HG02973 (cell line): ENCODE measurements at regions not wholly inside any gene's neighbourhood (a gene's known extent, or its start where the extent isn't known, plus 50 kb on each side); places are given as distances from the start of the nearest gene placed in this dataset.

Experiments used
- ATAC-seq: cut with Tn5 transposase; IDR thresholded peaks from one replicate; pipeline ENCODE4 v1.9.1; 2021; ENCODE audit warnings: moderate library complexity; ENCODE audit not compliant: unreplicated experiment

- no peak for ATAC-seq
Observed at GRCh38 chr13:105316731-105317130, 1218.7 kb downstream of the EFNB2 start.

DNA sequence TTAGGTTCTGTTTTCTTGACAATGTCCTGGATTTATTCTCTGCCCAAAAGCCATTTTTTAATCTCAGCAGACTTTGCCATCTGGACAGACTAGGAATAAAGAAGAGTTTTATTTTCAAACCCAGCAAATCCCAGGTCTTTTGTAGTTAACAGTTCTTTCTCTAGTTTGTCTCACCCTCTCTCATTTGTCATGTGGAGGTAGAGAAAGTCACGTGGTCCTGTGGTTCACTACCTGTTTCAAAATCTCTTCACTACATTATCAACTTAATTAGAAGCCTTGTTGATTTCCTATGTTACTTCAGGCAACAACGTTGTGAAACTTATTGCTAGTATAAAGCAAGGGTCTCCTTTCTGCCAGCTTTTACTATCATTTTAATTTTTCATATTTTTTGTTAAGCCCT, 1222.6 kb downstream of the EFNB2 start:
- no peak for ATAC-seq

- no peak for ATAC-seq
Observed at GRCh38 chr13:105311094-105311493, 1224.4 kb downstream of the EFNB2 start.

DNA sequence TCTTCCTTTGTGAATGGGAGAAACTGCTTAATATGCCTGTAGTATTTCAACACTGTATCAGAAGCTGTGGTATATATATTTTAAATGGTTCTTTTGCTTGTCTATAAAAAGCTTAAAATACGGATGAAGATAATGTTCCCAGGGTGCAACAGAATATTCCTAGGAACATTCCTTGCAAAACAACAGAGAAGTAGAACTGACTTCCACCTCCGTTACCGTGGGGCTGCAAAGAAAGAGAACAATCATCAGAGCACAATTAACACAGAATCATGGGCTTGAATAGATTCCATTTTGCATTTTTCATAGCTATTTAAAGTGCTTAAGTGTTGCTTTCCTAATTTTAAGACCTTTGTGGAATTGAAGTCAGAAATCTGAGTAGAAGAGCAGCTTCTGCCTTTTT, 1227.7 kb downstream of the EFNB2 start:
- no peak for ATAC-seq

DNA sequence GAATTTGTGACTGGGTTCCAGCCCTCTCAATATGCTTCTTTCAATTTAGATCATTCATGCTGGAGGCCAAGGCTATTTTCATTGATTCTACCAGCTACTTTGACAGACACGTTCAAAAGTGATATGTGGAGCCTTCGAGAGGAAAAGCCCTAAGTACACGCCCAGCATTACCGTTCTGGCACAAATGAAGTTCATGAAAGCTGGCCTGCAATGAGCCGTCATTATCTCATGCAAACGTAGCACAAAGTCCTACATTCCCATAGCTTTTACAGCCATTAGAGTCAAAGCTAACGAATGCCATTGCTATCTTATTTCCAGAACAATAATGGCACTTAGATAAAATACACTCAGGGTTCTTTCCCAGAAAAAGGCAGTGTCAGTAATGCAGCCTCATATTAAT, 1237.6 kb downstream of the EFNB2 start:
- no peak for ATAC-seq

DNA sequence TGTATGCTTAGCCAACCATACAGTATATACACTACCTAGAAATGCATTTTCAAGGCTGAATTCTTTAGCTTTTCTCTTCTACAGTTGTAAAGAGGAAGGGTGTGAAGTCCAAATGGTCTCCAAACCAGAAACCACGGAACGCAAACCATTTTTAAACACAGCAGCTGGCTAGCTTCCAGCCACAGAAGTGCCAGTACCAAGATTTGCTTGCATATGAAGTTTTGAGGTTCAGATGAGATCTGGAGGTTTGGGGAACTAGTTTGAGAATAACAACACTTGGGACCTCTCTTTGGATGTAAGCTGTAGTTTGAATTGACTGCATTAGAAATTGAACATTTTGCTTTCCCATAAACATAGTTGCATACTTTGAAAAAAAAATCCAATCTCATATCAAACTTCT, 1243.5 kb downstream of the EFNB2 start:
- no peak for ATAC-seq

- ATAC-seq = no peak
Observed at GRCh38 chr13:105290596-105290995, 1244.9 kb downstream of the EFNB2 start.

DNA sequence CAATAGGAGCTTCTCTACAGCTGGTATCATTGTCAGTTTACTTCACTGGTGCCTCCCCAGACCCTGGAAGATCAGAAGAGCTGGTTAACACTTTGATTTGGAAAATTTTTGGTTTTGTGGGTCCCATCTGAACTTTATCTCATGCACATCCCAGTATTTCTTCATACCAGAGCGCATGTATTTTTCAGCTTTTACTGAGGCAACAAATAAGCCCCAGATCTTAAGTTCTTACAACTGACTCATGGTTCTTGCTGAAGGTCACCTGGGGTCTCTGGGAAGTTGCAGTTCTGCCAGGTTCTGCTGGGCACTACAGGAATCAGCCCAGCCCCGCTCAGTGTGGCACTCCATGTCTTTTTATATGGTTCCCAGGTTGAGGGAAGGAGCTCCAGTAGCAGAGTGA, 1249.9 kb downstream of the EFNB2 start:
- ATAC-seq = no peak

DNA sequence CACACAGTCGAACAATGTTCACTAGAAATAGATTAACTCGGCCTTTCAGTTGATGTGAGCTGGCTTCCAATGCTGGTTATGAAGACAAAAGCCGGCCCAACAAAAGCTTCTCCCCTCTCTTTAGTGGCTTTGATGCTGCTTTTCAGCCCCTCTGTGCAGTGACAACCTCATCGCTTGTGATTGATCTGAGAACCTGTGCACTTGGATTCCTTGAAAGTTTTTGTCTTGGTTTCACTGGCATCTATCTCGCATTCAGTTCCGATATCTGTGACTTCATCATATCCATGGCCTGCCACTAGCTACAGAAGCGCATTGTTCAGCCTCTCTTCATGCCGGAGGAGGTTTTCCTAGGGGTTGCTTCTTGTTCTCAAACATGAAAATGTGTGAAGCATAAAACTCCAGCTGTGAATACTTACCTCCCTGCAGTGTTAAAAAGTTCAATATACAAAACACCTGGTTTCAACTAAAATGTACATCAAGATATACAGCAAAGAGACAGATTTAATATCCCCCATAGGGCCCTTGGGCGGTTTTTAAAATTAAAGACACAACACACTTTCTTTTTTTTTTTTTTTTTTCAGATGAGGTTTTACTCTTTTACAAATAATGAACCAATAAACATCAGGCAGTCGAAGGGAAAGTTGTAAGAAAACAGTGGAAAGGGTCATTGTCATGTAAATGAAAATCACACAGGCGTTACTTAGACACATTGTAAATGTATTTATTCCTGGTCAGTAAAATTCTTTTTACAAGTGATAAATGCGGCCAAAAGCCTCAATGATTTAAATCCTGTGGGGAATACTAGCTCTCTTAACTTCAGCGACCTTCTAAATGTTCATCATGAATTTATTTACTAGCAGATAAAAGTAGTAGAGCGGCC, 1252.8 kb downstream of the EFNB2 start:
- no peak for ATAC-seq

- ATAC-seq = no peak
Observed at GRCh38 chr13:105278943-105279381, 1256.5 kb downstream of the EFNB2 start.

DNA sequence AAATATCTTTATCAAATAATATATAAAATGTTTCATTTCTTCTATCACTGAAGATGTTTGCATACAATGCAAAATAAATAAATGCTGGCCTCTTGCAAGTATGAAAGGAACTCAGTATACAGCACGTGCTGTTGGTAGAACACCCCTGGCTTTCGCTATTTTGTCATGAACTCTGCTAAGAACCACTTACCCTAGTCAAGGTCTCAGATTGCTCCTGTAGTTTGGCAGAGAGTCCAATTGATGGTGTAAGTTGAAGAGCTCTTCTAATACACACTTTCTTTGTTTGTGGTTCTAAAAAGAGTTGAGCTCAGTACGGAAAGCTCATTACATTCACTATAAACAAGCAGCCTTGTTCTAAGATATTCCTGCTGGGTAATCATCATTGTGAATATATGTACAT, 1258.9 kb downstream of the EFNB2 start:
- ATAC-seq = no peak

- ATAC-seq = no peak
Observed at GRCh38 chr13:105273665-105274222, 1261.7 kb downstream of the EFNB2 start.

- ATAC-seq = no peak
Observed at GRCh38 chr13:105272660-105273631, 1262.5 kb downstream of the EFNB2 start.

DNA sequence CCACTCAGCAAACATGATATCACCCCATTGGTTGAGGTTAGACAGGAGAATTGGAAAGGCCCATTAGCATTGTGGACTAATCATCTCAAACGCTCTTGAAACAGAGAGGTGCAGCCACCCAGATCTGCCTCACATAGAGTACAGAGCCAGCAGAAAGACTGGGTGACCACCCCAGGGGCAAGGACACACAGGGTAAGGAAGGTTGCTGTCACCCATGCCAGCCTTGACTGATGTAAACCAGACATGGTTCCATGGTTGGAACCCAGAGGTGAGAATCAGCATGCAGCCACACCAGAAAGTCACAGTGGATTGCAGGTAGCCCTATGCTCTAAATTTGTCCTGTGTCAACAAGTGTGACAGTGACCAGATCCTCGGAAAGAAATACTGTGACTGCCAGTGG, 1268.8 kb downstream of the EFNB2 start:
- no peak for ATAC-seq

GRCh38 chr13:105262579-105262978, 1272.9 kb downstream of the EFNB2 start:
- ATAC-seq = no peak

- no peak for ATAC-seq
Observed at GRCh38 chr13:105259426-105259825, 1276.0 kb downstream of the EFNB2 start.

DNA sequence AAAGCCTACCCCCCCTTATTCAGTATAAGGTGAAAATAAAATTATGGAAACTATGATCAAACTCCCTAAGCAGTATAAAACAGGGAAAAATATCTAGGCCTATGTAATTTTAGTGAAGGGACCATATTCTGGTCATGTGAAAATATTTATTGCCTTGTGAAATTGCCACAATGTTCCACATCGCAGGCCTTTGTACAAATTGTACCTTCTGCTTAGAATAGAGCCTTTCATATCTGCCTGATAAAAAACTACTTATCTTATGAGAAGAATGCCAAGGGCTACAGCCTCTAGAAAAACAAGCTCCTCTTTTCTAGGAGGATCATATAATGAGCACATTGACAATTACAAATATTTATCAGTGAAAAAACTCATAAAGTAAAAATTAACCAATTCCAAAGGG, 1280.0 kb downstream of the EFNB2 start:
- ATAC-seq = no peak

GRCh38 chr13:105251293-105251692, 1284.2 kb downstream of the EFNB2 start:
- no peak for ATAC-seq

- no peak for ATAC-seq
Observed at GRCh38 chr13:105247830-105248229, 1287.6 kb downstream of the EFNB2 start.

DNA sequence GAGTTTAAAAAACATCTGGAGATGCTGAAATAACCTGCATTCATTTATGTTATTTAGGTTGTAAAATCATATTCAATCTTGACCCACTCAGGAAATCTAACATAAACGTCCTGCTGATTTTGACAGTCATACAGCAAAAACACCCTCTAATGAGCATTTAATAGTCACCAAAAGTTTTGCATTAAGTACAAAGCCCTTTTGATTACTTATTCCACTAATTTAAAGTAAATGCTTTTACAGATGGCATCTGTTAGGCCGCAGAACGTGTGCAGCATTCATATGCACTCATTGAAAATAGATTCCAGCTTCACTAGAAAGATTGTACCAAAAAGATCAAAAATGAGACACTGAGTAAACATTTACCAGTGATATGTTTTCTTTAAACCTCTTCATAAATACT, 1295.1 kb downstream of the EFNB2 start:
- no peak for ATAC-seq

GRCh38 chr13:105232439-105232838, 1303.0 kb downstream of the EFNB2 start:
- ATAC-seq = no peak
